HK-2 (cell line): ENCODE measurements at regions not wholly inside any gene's neighbourhood (a gene's known extent, or its start where the extent isn't known, plus 50 kb on each side); places are given as distances from the start of the nearest gene placed in this dataset.
"Not testable (repeated sequence)": the region's sequence is repeated elsewhere in the genome, so short reads cannot be mapped to it uniquely, and the experiment has no call there.

Source experiments
- DNase-seq: peaks from one replicate; pipeline ENCODE4 v3.0.0-alpha.2; 2018; ENCODE audit not compliant: unreplicated experiment

DNA sequence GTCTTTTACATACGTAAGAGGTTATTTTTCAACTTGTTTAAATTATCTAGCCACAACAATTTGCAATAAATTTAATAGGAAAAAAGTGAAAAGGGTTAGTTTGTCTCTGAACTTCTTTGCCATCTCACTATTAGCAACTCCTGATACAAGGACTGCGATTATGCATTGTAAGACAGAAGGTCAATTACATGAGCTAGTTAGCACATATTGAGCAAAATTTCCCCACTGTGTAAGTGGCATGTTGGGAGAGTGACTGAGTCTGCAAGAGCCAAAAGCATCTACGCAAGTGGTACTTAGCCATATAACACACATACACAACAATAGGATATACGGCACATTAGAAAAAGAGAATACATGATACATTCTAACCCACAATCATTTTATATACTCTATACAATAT is 927.2 kb downstream of the STPG2 start:
- no peak for DNase-seq

DNA sequence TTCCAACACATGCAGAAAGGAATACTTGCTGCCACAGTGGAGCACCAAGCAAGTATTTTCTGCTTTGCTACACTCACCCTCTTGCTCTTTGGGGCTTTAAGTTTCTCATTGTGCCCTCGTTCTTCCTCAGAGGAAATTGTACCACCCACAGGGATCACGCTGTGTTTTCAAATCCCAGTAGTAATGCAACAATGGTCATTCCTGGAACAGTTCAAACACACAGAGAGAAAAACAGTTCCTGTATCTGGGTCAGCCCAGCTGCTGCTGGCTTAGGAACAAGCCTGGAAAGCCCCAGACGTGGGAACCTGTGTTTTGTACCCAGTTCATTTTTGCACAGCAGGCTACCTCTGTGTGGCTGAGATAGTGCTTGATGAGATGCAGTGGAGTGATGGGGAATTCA is 907.8 kb downstream of the STPG2 start:
- DNase-seq: no peak

DNA sequence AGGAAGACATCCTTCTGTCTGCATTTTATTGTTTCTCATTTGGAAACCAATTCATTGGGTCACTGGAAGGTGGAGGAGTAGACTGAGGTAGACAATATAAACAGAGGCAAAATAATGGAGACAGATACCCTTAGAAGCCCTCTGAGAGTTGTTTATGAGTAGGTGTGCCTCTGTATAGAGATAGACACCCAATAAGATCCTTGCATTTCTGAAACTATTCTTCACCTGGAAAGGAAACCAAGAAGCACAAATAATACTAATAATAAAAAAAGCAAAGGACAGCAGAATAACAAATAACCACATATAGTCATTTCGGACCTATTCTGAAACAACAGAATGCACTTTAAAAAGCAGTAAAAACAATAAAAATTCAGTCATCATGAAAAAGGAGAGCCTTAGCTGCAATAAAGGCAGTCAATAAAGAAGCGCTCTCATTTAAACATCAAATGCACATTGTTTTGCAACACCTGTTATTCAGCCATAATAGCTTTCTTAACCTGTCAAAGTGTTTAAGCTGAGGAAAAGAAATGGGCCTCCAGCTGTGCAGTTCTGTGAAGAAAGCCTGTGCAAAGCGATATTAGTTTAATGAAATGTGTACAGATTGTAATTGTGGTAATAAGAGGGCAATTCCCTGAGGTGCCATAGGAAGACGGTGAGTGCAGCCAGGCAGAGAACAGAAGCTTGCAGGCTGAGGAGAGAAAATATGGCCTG is 904.2 kb downstream of the STPG2 start:
- no peak for DNase-seq

DNA sequence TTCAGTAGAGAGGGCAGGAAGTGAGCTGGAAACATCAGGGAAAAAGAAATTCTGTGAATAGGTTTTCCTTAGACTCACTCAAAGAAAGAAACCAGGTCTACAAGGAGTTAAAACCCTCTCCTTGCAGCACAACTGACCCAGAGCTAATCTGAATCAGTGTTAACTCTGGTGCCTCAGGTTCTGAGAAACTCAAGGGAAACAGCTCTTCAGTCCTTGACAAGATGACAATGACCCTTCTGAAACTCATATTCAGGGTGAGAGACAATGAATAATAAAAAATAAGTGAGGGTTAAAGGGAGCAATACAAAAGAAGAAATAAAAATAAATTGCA is 903.6 kb downstream of the STPG2 start:
- DNase-seq: no peak

DNA sequence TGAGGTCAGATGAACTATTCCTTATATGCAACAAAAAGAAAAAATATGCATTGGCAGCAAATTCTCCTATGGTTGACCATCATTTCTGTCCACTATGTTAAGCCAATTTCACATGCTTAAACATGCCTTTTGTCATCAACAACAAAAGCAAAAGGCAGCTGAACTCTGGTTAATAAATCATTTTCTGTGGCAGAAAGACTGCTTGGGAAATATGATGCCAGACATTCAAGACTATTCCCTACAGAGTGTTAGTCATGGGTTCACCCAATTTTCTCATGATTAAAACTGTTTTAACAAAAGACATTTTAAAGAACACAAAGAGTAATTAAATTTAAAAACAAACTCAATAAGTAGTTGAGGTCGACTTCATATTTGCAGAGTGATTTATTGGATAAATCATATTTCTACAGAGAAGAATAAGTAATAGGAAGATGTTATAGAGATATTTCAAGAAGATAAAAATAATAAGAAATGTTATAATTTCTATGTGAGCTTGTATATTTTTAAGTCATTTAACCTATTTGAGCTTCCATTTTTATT is 890.6 kb downstream of the STPG2 start:
- no peak for DNase-seq

DNA sequence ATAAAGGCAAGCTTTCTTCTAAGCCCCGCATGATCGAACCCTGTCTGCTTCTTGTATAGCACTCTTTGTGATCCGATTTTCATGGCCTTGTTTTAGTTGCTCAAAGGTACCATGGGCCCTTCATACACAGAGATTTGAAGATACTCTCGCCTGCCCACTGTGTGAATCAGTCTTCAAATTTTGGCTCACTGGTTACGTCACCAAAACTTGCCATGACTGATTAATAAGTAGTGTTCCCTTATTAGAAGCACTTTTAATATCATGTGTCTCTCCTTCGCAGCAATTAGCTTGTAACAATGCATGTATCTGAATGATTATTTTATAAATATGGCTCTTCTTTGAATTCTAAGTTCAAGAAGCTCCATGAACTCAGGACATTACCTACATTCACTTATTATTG is 880.5 kb downstream of the STPG2 start:
- DNase-seq: no peak

DNA sequence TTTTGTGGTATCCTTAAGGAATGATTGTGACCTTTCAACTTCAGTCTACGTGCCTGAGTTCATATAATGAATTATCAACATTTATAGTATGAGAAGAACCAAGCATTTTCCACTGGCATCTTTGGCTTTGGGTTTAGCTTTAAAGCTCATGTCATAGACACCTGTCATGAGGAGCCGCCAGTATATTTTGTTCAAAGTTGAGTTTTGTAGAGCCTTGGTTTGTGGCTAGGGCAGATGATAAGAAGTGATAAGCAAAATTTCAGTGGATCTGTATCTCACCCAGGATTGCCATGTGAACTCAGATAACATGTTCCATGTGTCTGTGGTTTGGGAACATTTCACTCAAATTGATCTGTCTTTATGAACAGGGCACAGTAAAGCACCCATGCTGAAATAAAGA is 873.2 kb downstream of the STPG2 start:
- DNase-seq: no peak

DNA sequence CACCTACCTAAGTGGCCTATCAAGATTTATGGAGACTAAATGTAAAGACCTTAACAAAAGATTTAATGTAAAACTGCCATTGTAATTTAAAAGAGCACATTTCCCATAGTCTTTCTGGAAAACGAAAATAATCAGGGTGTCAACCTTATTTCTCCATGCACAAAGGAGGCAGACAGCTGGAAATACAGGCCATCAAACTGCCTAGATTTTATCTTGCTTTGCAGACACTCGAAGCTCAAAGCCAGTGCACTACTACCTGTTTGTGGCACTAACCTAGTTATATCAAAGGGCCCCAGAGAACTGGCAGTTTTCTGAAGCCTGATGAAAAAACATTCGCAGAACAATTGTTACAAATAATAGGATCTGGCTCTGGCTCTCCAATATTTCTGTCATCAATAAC is 863.9 kb downstream of the STPG2 start:
- DNase-seq: no peak

DNA sequence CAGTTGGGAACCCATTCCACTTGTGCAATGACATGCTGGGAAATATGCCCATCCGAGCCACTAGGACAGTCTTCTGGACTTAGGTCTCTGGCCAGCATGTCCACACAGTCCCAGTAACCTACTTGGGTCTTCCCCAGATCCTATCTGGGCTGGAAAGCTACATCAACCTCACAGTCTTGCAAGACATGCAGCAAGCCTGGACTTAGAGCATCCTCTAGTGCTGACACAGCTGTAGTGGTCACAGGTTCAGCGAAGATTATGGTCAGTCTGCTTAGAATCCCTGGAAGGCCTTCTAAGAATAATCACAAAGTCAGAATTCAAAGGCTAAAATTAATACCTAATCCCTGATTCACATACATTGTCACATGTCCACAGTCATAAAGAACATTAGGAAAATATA is 842.7 kb downstream of the STPG2 start:
- no peak for DNase-seq

DNA sequence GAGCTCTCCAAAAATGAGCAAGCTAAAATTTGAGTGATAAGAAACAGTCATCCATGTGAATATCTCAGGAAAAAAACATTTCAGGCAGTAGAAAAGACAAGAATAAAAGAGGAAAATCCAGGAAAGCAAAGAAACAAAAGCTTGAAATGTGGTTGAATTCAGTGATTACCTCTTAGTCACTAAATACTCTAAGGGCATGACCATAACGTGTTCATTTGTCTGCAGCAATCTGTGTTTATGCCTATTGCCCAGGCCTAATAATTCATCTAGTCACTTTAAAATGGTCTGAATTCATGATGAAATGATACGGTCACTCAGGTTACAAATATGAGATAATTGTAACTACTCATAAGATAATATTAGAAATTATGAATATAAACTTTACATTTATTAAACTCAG is 837.9 kb downstream of the STPG2 start:
- no peak for DNase-seq

DNA sequence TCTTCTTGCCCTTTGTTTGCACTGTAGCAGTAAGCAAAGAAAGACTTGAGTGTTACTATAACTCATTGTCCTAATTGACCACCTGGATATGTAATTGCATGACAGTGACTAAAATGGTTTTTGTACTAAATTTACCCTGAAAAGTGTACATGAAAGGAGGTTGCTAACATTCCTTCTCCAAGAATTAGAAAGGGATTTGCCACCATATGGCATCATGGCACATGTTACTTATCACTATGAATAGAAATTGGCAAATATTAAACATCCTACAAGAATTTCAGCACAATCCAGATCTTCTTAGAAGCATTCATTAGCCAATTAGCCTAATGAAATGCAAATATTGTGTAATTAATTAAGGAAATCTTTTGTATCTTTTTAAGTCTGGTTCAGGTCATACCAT is 834.2 kb downstream of the STPG2 start:
- DNase-seq: no peak

DNA sequence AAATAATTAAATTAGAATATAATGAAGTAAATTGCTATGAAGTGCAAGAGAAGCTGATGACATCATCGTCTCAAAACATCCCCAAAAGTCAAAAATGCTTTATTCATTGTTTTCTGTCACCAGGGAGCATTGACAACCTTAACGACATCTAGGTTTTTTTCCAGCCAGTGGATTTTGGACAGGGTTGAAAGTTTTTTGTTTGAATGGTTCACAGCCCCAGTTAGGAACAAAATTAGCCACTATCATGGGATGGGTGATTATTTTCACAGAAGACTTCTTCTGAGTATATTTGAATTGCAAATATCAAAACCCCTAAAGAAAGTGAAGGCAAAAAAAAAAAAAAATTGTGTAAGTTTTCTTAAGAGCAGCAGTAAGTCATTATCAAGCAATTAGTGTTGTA is 826.1 kb downstream of the STPG2 start:
- DNase-seq: no peak

DNA sequence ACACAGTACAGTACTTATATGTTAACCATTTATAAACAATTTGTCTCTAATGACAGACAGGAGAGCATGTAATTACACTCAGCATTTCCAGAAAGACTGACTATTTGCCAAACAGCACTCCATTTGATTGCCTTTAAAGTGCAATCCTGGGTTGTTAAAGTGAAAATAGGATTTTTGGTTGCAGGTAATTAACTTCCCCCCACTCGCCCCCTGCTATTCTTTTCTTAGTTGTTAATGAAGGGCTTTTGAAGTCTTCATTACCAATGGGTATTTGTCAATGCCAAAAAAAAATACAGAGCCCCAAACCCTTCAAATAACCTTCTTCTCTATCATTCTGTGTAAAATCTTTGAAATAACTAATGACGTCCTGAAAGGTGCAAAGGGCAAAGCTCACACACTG is 825.6 kb downstream of the STPG2 start:
- no peak for DNase-seq

DNA sequence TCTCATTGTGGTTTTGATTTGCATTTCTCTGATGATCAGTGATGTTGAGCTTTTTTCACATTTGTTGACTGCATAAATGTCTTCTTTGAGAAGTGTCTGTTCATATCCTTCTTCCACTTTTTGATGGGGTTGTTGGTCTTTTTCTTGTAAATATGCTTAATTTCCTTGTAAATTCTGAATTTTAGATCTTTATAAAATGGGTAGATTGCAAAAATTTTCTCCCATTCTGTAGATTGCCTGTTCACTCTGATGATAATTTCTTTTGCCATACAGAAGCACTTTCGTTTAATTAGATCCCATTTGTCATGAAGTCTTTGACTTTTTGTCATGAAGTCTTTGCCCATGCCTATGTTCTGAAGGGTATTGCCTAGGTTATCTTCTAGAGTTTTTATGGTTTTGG is 817.5 kb downstream of the STPG2 start:
- DNase-seq: not testable (repeated sequence)

DNA sequence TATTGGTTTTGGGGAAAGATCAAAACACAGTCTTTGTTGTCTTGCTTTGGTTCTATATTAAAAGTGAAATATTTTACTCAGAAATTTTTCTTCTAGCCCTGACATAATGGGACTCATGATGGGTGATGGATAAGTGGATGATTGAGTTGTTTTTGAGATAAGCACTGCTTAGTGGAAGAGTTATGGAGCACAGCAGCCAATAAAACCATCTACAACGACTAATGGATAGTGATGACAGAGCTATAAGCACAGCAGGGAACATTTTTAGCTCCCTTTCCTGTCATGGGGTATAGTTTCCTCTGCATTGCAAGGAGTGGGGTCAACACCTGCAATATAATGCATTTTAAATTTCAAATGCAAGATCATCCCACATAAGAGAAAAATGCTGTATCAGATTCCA is 812.4 kb downstream of the STPG2 start:
- no peak for DNase-seq

DNA sequence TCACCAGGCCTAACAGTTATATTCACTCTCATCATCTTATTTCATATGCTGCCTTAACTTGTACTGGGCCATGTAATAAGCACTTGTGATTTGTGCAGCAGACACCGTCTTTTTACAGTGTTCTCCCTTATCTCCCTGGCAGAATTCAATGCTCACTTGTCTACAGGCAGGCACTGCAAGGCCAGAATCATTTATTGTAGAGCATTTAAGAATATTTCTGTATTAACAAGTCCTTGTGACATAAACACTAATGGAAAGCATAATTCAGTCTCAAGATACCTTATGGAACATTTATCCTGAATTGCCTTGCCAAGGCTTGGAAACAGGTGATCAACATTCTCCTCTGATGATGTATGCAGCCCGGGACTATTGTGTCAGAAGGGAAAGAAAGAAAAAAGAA is 808.9 kb downstream of the STPG2 start:
- no peak for DNase-seq

DNA sequence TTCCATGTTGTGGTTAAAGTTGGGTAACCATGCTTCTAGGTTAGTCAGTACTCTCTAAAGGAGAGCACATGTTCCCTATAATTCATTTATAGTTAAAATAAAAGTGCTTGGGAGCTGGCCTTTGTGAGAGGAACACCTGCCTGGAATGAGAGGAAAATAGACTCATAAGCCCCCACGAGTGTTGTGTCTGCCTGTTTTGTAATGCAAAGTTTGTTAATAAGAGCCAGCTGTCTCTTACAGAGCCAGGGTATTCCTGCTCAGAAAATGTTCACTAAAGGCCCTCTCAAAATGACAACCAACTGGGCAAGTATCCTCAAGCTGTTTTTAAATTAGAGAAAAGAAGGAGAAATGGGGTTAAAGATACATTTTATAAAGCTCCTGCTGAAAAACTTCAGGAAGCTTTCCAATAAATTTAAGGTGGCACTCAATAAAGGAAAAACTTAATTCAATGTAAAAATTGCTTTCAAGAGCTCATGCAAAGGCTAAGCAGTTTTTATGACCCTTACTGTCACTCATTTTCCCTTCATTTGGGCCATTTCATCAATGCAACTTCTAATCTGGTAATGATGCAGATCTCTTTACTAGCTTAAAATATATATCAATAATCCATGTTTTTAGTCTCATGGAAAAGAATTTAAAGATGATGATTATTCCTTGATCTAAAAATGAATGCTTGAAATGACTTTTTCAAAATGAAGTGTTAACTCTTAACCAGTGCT is 793.6 kb downstream of the STPG2 start:
- no peak for DNase-seq

DNA sequence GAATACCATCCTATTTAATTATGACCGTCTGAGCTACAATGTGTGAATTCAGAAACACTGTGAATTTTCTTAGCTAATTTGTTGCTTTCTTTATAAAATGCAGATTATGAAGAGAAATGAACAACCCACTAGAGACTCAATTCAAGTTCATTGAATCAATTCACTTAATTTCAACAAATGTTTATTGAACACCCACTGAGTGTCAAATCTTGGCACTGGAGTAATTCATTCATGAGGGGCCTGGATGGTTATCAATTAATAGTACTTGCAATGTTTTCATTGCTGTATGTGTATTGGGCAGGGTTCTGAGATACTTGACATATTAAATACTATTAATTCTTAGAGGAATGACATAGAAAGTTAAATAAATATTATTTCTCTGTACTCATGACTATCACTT is 789.4 kb downstream of the STPG2 start:
- DNase-seq: no peak

DNA sequence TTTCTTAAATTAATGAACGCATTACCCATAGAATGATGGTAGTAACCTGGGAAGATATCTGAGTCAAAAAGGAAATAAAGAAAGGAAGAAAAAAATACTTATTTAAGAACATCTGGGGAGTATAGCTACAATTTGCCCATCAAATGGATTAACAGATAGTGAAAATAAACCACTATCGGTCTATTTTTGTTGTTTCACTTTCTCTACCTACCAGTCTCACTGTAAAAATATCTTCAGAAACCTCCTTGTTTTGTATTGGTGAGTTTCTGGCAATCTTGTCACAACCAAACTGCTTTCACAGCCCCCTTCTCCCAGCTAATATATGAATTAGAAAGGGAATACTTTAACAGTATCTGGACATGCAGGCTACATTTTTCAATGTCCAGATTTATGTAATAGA is 783.5 kb downstream of the STPG2 start:
- no peak for DNase-seq

DNA sequence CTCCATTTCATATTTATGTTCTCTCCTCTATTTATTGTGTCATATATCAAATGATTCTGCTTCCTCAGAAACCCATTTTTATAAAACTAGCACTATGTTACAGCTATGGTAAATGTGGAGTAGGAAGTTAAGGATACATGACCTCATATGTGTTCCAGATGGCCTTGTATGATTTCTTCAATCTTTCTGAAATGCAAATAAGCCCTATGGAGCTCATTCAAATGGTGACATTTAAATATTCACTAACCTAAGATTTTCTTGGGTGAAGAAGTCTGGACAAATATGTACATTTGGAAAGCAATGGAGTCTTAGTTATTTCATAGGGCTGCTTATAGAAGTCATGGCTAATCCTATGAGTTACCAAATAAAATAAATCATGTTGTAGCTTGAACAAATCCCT is 782.5 kb downstream of the STPG2 start:
- DNase-seq: no peak

DNA sequence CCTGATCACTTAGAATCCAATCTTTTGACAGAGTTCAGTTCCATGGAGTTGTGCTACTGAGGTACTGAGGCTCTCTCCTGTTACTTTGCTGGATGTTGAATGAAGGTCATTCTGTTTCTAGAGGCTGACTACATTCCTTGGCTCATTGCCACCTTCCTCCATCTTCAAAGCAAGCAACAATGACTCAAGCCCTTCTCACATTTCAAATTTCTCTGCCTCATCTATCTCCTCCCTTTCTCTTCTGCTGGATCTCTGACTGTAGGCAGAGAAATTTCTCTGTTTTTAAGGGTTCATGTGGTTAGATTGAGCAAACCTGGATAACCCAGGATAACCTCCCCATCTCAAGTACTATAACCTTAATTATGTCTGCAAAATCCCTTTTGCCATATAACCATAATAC is 775.4 kb downstream of the STPG2 start:
- DNase-seq: peak; percentile 34

DNA sequence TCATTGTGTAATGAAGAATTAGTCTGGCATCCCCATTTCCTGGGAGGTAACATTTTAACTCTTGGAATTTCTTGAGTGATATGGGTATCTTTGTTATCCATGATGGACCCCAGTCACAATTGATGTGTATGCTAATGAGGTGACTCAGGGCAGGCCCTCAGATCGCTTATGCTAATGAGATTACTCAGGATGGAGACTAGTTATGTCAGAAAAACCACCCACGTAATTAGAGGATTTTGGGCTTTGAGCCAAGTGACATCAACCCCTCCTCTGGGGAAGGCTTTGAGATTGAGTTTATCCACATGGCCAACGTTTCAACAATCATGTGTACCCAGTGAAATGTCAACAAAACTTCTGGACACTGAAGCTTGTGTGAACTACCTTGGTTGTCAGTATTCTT is 772.7 kb downstream of the STPG2 start:
- DNase-seq: no peak

DNA sequence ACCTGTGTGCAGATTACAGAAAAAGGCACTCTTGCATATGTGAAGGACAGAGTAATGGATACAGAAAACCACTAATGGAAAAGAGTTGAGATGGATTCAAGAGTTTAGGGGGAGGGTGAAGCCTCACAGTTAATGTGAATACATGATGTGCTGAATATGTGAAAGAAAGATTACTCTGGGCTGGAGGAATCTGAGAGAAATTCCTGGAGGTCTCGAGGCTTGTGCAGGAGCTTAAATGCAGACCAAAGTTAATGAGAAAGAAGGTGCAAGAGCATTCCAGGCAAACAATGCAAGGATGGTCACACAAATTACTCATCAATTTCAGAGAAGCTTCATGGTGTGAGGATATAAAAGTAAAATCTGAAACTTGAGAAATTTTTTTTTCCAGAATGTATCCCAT is 768.8 kb downstream of the STPG2 start:
- DNase-seq: no peak

DNA sequence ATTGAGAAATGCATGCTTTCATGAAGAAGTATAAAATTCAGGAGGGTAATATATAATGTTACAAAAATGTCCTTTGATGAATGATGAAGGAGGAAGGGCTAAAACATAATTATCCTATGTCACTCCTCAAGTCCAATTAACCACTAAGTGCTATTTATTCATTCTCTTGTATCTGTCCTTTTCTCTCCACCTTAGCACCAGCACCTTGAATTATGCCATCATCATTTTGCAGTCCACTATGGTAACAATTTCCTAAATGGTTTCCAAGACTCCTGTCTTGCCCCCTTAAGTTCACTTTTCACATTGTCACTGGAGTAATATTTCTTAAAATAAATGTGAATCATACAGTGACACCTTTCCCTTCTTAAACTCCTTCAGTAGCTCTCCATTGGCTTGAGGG is 756.3 kb downstream of the STPG2 start:
- no peak for DNase-seq
